Nephron progenitor cell (in vitro differentiated cells): ENCODE measurements at regions not wholly inside any gene's neighbourhood (a gene's known extent, or its start where the extent isn't known, plus 50 kb on each side); places are given as distances from the start of the nearest gene placed in this dataset.
A peak's percentile ranks its signal among the peaks of the same experiment; 100 is the strongest.
"Not testable (repeated sequence)": the region's sequence is repeated elsewhere in the genome, so short reads cannot be mapped to it uniquely, and the experiment has no call there.

Source experiments
- DNase-seq: peaks from one replicate; pipeline ENCODE4 v3.0.0; 2021
- H3K27ac Mint-ChIP-seq: 2 replicates; pipeline ENCODE4 v1.8.0; 2021; ENCODE audit warnings: mild to moderate bottlenecking, moderate library complexity, mixed read lengths
- H3K27me3 Mint-ChIP-seq: 2 replicates; pipeline ENCODE4 v1.8.0; 2021; ENCODE audit warnings: mild to moderate bottlenecking, low read depth, mixed read lengths; ENCODE audit not compliant: poor library complexity
- H3K36me3 Mint-ChIP-seq: 2 replicates; pipeline ENCODE4 v1.8.0; 2021; ENCODE audit warnings: low read depth, mixed read lengths
- H3K4me1 Mint-ChIP-seq: 2 replicates; pipeline ENCODE4 v1.8.0; 2021; ENCODE audit warnings: mixed read lengths
- H3K4me3 Mint-ChIP-seq: 2 replicates; pipeline ENCODE4 v1.8.0; 2021; ENCODE audit warnings: mild to moderate bottlenecking, moderate library complexity, mixed read lengths
- H3K9me3 Mint-ChIP-seq: 2 replicates; pipeline ENCODE4 v1.8.0; 2021; ENCODE audit warnings: mild to moderate bottlenecking, moderate library complexity, mixed read lengths
- CTCF ChIP-seq: fragments of 200-600 bp; sonication (generic); IDR thresholded peaks from 2 replicates; pipeline ENCODE4 v1.5.0; 2021; ENCODE audit warnings: antibody characterized with exemption

DNA sequence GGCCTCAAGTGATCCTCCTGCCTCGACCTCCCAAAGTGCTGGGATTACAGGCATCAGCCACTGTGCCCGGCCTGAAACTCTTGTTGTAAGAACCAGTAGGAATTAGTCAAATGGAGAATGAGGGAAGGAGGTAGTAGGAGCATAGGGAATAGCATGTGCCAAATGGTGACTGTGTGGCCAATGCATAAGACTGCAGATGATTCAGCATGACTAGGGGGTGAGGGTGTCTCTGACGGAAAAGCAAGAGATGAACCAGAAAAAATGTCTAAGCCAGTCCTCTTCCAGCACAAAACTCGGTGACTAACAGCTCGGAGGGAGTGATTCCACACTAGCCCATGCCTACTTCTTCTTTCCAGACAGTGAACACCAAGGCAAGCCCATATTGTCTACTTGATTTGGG is 58.2 kb upstream of the DUSP21 start:
- peaks cover 40% of the 10 kb centered on the region for H3K9me3 Mint-ChIP-seq
- H3K36me3 Mint-ChIP-seq: no peaks in the 10 kb centered on the region
- H3K4me1 Mint-ChIP-seq: no peaks in the 10 kb centered on the region
- H3K4me3 Mint-ChIP-seq: no peak overlapping the region
- no peak for DNase-seq
- H3K27ac Mint-ChIP-seq: no peak overlapping the region
- no peak for TF ChIP-seq CTCF
- no peaks in the 10 kb centered on the region for H3K27me3 Mint-ChIP-seq

- Mint-ChIP-seq H3K27me3 (no peaks in the 10 kb centered on the region), H3K4me3 (no peak overlapping the region), H3K27ac (no peak overlapping the region), H3K36me3 (no peaks in the 10 kb centered on the region), H3K4me1 (no peaks in the 10 kb centered on the region), H3K9me3 (peaks cover 37% of the 10 kb centered on the region)
- no peak for DNase-seq
- TF ChIP-seq CTCF: no peak
These were observed 59.6 kb upstream of the DUSP21 start for GRCh38 chrX:44784241-44784640.

DNA sequence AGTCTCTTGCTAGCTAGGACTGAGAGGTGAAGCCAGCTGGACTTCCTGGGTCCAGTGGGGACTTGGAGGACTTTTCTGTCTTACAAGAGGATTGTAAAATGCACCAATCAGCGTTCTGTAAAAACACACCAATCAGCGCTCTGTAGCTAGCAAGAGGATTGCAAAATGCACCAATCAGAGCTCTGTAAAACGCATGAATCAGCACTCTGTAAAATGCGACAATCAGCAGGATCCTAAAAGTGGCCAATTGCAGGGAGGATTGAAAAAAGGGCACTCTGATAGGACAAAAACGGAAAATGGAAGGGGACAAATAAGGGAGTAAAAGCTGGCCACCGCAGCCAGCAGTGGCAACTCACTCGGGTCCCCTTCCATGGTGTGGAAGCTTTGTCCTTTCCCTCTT is 65.6 kb upstream of the DUSP21 start:
- no peaks in the 10 kb centered on the region for H3K27me3 Mint-ChIP-seq
- H3K4me1 Mint-ChIP-seq: no peaks in the 10 kb centered on the region
- no peak for DNase-seq
- TF ChIP-seq CTCF: no peak
- H3K4me3 Mint-ChIP-seq: no peak overlapping the region
- H3K36me3 Mint-ChIP-seq: no peaks in the 10 kb centered on the region
- H3K9me3 Mint-ChIP-seq: peaks cover 47% of the 10 kb centered on the region
- H3K27ac Mint-ChIP-seq: no peak overlapping the region

- H3K27ac Mint-ChIP-seq: no peak overlapping the region
- TF ChIP-seq CTCF: no peak
- H3K27me3 Mint-ChIP-seq: no peaks in the 10 kb centered on the region
- no peaks in the 10 kb centered on the region for H3K36me3 Mint-ChIP-seq
- no peak overlapping the region for H3K4me3 Mint-ChIP-seq
- H3K9me3 Mint-ChIP-seq: peaks cover 45% of the 10 kb centered on the region
- no peak for DNase-seq
- H3K4me1 Mint-ChIP-seq: no peaks in the 10 kb centered on the region
These were observed 68.1 kb upstream of the DUSP21 start for GRCh38 chrX:44775726-44776125.

DNA sequence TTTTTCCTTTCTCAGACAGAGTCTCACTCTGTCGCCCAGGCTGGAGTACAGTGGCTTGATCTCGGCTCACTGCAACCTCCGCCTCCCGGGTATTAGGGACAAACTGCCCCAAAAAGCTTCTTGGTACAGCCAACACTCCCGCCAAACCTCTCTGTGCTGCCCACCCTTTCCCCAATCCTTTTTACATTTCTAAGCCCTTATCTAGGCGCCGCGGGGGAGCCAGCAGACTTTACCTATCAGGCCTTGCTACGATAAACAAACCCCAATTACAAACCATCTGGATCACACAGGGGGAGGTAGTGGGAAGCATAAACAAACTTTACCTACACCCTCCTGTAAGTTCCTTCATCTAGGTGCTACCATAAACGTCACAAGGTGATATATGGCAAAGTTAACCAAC is 69.8 kb upstream of the DUSP21 start:
- not testable (repeated sequence) for DNase-seq, H3K27me3 Mint-ChIP-seq, H3K4me1 Mint-ChIP-seq, H3K4me3 Mint-ChIP-seq, H3K36me3 Mint-ChIP-seq
- peak overlapping the region; percentile 59 for H3K27ac Mint-ChIP-seq
- H3K9me3 Mint-ChIP-seq: peaks cover 44% of the 10 kb centered on the region

DNA sequence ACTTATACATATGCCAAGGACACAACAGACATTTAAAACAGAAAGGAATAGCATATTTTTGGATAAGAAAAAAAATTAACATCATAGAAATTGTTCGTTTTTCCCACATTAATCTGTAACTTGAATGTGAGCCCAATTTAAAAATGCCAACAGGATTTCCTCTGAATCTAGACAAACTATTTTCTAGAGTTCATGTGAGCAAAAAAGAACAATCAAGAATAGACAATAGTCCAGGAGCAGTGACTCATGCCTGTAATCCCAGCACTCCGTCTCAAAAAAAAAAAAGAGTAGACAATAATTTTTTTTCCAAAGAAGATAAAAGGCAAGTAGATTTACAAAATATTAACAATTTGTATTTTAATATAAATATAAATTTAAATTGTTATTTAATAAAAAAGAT is 73.7 kb upstream of the DUSP21 start:
- Mint-ChIP-seq H3K9me3 (peaks cover 57% of the 10 kb centered on the region), H3K27me3 (no peaks in the 10 kb centered on the region), H3K4me3 (no peak overlapping the region), H3K4me1 (no peaks in the 10 kb centered on the region), H3K36me3 (no peaks in the 10 kb centered on the region), H3K27ac (no peak overlapping the region)
- no peak for TF ChIP-seq CTCF
- DNase-seq: no peak
